Duodenal mucosa (tissue), 2 donors: ENCODE measurements at regions not wholly inside any gene's neighbourhood (a gene's known extent, or its start where the extent isn't known, plus 50 kb on each side); places are given as distances from the start of the nearest gene placed in this dataset.

Experiments
- H3K27ac ChIP-seq: one replicate; pipeline ENCODE4 v1.7.0; 2013; ENCODE audit warnings: low read depth, low read length
- H3K27me3 ChIP-seq, 2 donors: one replicate each; pipeline ENCODE4 v1.7.0; 2013; ENCODE audit warnings: low read length in 2 of 2, control low read depth in 1 of 2; ENCODE audit not compliant: insufficient read depth in 2 of 2, control insufficient read depth in 1 of 2
- H3K36me3 ChIP-seq, 2 donors: one replicate each; pipeline ENCODE4 v1.7.0; 2013; ENCODE audit warnings: low read length in 2 of 2, control low read depth in 1 of 2; ENCODE audit not compliant: insufficient read depth in 2 of 2, control insufficient read depth in 1 of 2
- H3K4me1 ChIP-seq, 2 donors: one replicate each; pipeline ENCODE4 v1.7.0; 2013; ENCODE audit warnings: low read length in 2 of 2, control low read depth in 1 of 2; ENCODE audit not compliant: insufficient read depth in 2 of 2, control insufficient read depth in 1 of 2
- H3K4me3 ChIP-seq, 2 donors: one replicate each; pipeline ENCODE4 v1.7.0; 2013; ENCODE audit warnings: low read length in 2 of 2, low read depth in 1 of 2
- H3K9ac ChIP-seq, 2 donors: one replicate each; pipeline ENCODE4 v1.7.0; 2013; ENCODE audit warnings: low read length in 2 of 2, low read depth in 1 of 2
- H3K9me3 ChIP-seq, 2 donors: one replicate each; pipeline ENCODE4 v1.7.0; 2013; ENCODE audit warnings: low read length in 2 of 2, control low read depth in 1 of 2; ENCODE audit not compliant: control insufficient read depth in 1 of 2

GRCh38 chr1:177384461-177384860, 213.7 kb downstream of the BRINP2 start:
- Histone ChIP-seq H3K4me3 (no peak overlapping the region), H3K9me3 (no peaks in the 10 kb centered on the region), H3K27ac (no peak overlapping the region), H3K27me3 (no peaks in the 10 kb centered on the region), H3K4me1 (no peaks in the 10 kb centered on the region), H3K36me3 (no peaks in the 10 kb centered on the region), H3K9ac (no peak overlapping the region)

- no peaks in the 10 kb centered on the region for H3K36me3 ChIP-seq
- no peaks in the 10 kb centered on the region for H3K9me3 ChIP-seq
- no peaks in the 10 kb centered on the region for H3K27me3 ChIP-seq
- no peak overlapping the region for H3K9ac ChIP-seq
- H3K4me3 ChIP-seq: no peak overlapping the region
- H3K4me1 ChIP-seq: no peaks in the 10 kb centered on the region
- H3K27ac ChIP-seq: no peak overlapping the region
Observed at GRCh38 chr1:177383715-177384114, 213.0 kb downstream of the BRINP2 start.

DNA sequence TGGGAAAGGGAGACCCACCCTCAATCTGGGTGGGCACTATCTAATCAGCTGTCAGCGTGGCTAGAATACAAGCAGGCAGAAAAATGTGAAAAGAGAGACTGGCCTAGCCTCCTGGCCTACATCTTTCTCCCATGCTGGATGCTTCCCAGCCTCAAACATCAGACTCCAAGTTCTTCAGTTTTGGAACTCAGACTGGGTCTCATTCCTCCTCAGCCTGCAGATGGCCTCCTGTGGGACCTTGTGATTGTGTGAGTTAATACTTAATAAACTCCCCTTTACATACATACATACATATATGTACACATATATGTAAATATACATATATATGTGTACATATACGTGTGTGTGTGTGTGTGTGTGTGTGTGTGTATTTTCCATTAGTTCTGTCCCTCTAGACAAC, 207.1 kb downstream of the BRINP2 start:
- Histone ChIP-seq H3K9ac (no peak overlapping the region), H3K4me1 (no peaks in the 10 kb centered on the region), H3K9me3 (no peaks in the 10 kb centered on the region), H3K4me3 (no peak overlapping the region), H3K27ac (no peak overlapping the region), H3K36me3 (no peaks in the 10 kb centered on the region), H3K27me3 (no peaks in the 10 kb centered on the region)

GRCh38 chr1:177368255-177368654, 197.5 kb downstream of the BRINP2 start:
- no peaks in the 10 kb centered on the region for H3K27me3 ChIP-seq
- H3K4me3 ChIP-seq: no peak overlapping the region
- H3K27ac ChIP-seq: no peak overlapping the region
- no peaks in the 10 kb centered on the region for H3K9me3 ChIP-seq
- H3K9ac ChIP-seq: no peak overlapping the region
- no peaks in the 10 kb centered on the region for H3K4me1 ChIP-seq
- no peaks in the 10 kb centered on the region for H3K36me3 ChIP-seq

- no peaks in the 10 kb centered on the region for H3K4me1 ChIP-seq
- no peak overlapping the region for H3K27ac ChIP-seq
- no peak overlapping the region for H3K9ac ChIP-seq
- no peaks in the 10 kb centered on the region for H3K9me3 ChIP-seq
- no peak overlapping the region for H3K4me3 ChIP-seq
- no peaks in the 10 kb centered on the region for H3K36me3 ChIP-seq
- H3K27me3 ChIP-seq: no peaks in the 10 kb centered on the region
Observed at GRCh38 chr1:177366091-177366490, 195.3 kb downstream of the BRINP2 start.

GRCh38 chr1:177360791-177361190, 190.0 kb downstream of the BRINP2 start:
- no peaks in the 10 kb centered on the region for H3K36me3 ChIP-seq
- no peaks in the 10 kb centered on the region for H3K27me3 ChIP-seq
- no peak overlapping the region for H3K4me3 ChIP-seq
- H3K27ac ChIP-seq: no peak overlapping the region
- H3K9ac ChIP-seq: no peak overlapping the region
- no peaks in the 10 kb centered on the region for H3K4me1 ChIP-seq
- H3K9me3 ChIP-seq: no peaks in the 10 kb centered on the region

GRCh38 chr1:177356674-177357435, 186.1 kb downstream of the BRINP2 start:
- no peaks in the 10 kb centered on the region for H3K27me3 ChIP-seq
- peaks cover under 1 to 2% of the 10 kb centered on the region in 2 donors for H3K4me1 ChIP-seq
- H3K27ac ChIP-seq: no peak overlapping the region
- no peaks in the 10 kb centered on the region for H3K9me3 ChIP-seq
- H3K9ac ChIP-seq: no peak overlapping the region
- H3K4me3 ChIP-seq: no peak overlapping the region
- H3K36me3 ChIP-seq: no peaks in the 10 kb centered on the region

- no peaks in the 10 kb centered on the region for H3K27me3 ChIP-seq
- no peaks in the 10 kb centered on the region for H3K36me3 ChIP-seq
- no peak overlapping the region for H3K9ac ChIP-seq
- H3K4me3 ChIP-seq: no peak overlapping the region
- H3K9me3 ChIP-seq: no peaks in the 10 kb centered on the region
- H3K4me1 ChIP-seq: peaks cover 11 to 14% of the 10 kb centered on the region in 2 donors
- no peak overlapping the region for H3K27ac ChIP-seq
Observed at GRCh38 chr1:177355575-177355974, 184.8 kb downstream of the BRINP2 start.

- Histone ChIP-seq H3K27me3 (no peaks in the 10 kb centered on the region), H3K36me3 (no peaks in the 10 kb centered on the region), H3K4me3 (no peak overlapping the region), H3K9ac (no peak overlapping the region), H3K4me1 (peaks cover 11 to 17% of the 10 kb centered on the region in 2 donors), H3K9me3 (no peaks in the 10 kb centered on the region), H3K27ac (no peak overlapping the region)
Observed at GRCh38 chr1:177354247-177354646, 183.5 kb downstream of the BRINP2 start.

GRCh38 chr1:177351361-177352108, 180.8 kb downstream of the BRINP2 start:
- Histone ChIP-seq H3K9ac (peak overlapping the region in 1 of 2 donors; percentile 20), H3K9me3 (no peaks in the 10 kb centered on the region), H3K27ac (no peak overlapping the region), H3K36me3 (no peaks in the 10 kb centered on the region), H3K4me1 (peaks cover 26 to 39% of the 10 kb centered on the region in 2 donors), H3K27me3 (no peaks in the 10 kb centered on the region), H3K4me3 (peak overlapping the region; percentile 23 to 28)
